ENCODE measurements at regions not wholly inside any gene's neighbourhood (a gene's known extent, or its start where the extent isn't known, plus 50 kb on each side); places are given as distances from the start of the nearest gene placed in this dataset.

- no peak overlapping the region for H3K4me2 ChIP-seq (ENCODE audit: low read length, poor library complexity, severe bottlenecking)
- H2BK120ac ChIP-seq (ENCODE audit: low read depth, low read length), result no peak overlapping the region
- no peak overlapping the region for H3K14ac ChIP-seq (ENCODE audit: low read length in 2 of 2)
- no peak overlapping the region for H2BK12ac ChIP-seq (ENCODE audit: low read length in 2 of 2)
- no peak overlapping the region for H3K9ac ChIP-seq (ENCODE audit: low read length)
- no peak overlapping the region for H3K23ac ChIP-seq (ENCODE audit: low read length in 2 of 2)
- H3K79me1 ChIP-seq (replicated peaks; ENCODE audit: low read length, poor library complexity, severe bottlenecking), result no peaks in the 10 kb centered on the region
- H2BK5ac ChIP-seq (ENCODE audit: low read depth, low read length, poor library complexity, severe bottlenecking), result no peak overlapping the region
- no peak overlapping the region for H3K4me3 ChIP-seq (ENCODE audit: insufficient read depth in 1 of 2, low read depth in 1 of 2, low read length in 2 of 2)
- H3K27me3 ChIP-seq (ENCODE audit: control insufficient read depth in 1 of 2, insufficient read depth in 1 of 2, low read length in 2 of 2), result no peaks in the 10 kb centered on the region
- H2AK5ac ChIP-seq (ENCODE audit: low read length, severe bottlenecking), result no peak overlapping the region
- H3K4me1 ChIP-seq (ENCODE audit: control insufficient read depth, insufficient read depth, low read depth, low read length), result no peaks in the 10 kb centered on the region
- H2BK15ac ChIP-seq (ENCODE audit: low read depth, poor library complexity, severe bottlenecking), result no peak overlapping the region
- DNase-seq, result no peak
- no CpG with 5 or more reads among the region's 2 CpGs for WGBS
- H3K27ac ChIP-seq (ENCODE audit: low read length, poor library complexity, severe bottlenecking), result no peak overlapping the region
- H3K36me3 ChIP-seq (ENCODE audit: control insufficient read depth in 1 of 2, insufficient read depth in 2 of 2, low read depth in 1 of 2, low read length in 2 of 2), result no peaks in the 10 kb centered on the region
- H3K9me3 ChIP-seq (ENCODE audit: control insufficient read depth, low read length), result no peaks in the 10 kb centered on the region
- no peak overlapping the region for H4K8ac ChIP-seq (ENCODE audit: low read length)
- no peak overlapping the region for H3K18ac ChIP-seq (ENCODE audit: low read depth in 1 of 2, low read length in 2 of 2)
- H2AFZ ChIP-seq (ENCODE audit: low read depth, low read length), result no peak overlapping the region
- H4K91ac ChIP-seq (ENCODE audit: low read length), result no peak overlapping the region
- no peak overlapping the region for H3K4ac ChIP-seq (ENCODE audit: low read depth in 1 of 2, low read length in 2 of 2)
Observed at GRCh38 chr4:32073542-32073941, 1353.4 kb downstream of the PCDH7 start.

- Histone ChIP-seq H2BK120ac (ENCODE audit: low read depth, low read length) (no peak overlapping the region), H4K8ac (ENCODE audit: low read length) (no peak overlapping the region), H3K4me3 (ENCODE audit: insufficient read depth in 1 of 2, low read depth in 1 of 2, low read length in 2 of 2) (no peak overlapping the region), H2BK12ac (ENCODE audit: low read length in 2 of 2) (no peak overlapping the region), H3K79me1 (replicated peaks; ENCODE audit: low read length, poor library complexity, severe bottlenecking) (no peaks in the 10 kb centered on the region), H3K14ac (ENCODE audit: low read length in 2 of 2) (no peak overlapping the region), H3K36me3 (ENCODE audit: control insufficient read depth in 1 of 2, insufficient read depth in 2 of 2, low read depth in 1 of 2, low read length in 2 of 2) (no peaks in the 10 kb centered on the region), H2AK5ac (ENCODE audit: low read length, severe bottlenecking) (no peak overlapping the region), H3K27ac (ENCODE audit: low read length, poor library complexity, severe bottlenecking) (no peak overlapping the region), H3K9me3 (ENCODE audit: control insufficient read depth, low read length) (peaks cover 11% of the 10 kb centered on the region), H2BK15ac (ENCODE audit: low read depth, poor library complexity, severe bottlenecking) (no peak overlapping the region), H3K27me3 (ENCODE audit: control insufficient read depth in 1 of 2, insufficient read depth in 1 of 2, low read length in 2 of 2) (no peaks in the 10 kb centered on the region), H3K9ac (ENCODE audit: low read length) (no peak overlapping the region), H4K91ac (ENCODE audit: low read length) (no peak overlapping the region), H3K23ac (ENCODE audit: low read length in 2 of 2) (no peak overlapping the region), H3K4ac (ENCODE audit: low read depth in 1 of 2, low read length in 2 of 2) (no peak overlapping the region), H3K18ac (ENCODE audit: low read depth in 1 of 2, low read length in 2 of 2) (no peak overlapping the region), H2BK5ac (ENCODE audit: low read depth, low read length, poor library complexity, severe bottlenecking) (no peak overlapping the region), H2AFZ (ENCODE audit: low read depth, low read length) (no peak overlapping the region), H3K4me2 (ENCODE audit: low read length, poor library complexity, severe bottlenecking) (no peak overlapping the region), H3K4me1 (ENCODE audit: control insufficient read depth, insufficient read depth, low read depth, low read length) (peaks cover 2% of the 10 kb centered on the region)
- no peak for DNase-seq
- WGBS, result 95% methylated on average over 2 of the region's 2 CpGs
Observed at GRCh38 chr4:32087211-32087610, 1367.0 kb downstream of the PCDH7 start.

GRCh38 chr4:32094987-32095386 lies 1374.8 kb downstream of the PCDH7 start:
- Histone ChIP-seq H2AFZ (ENCODE audit: low read depth, low read length) (no peak overlapping the region), H2BK12ac (ENCODE audit: low read length in 2 of 2) (no peak overlapping the region), H3K27ac (ENCODE audit: low read length, poor library complexity, severe bottlenecking) (no peak overlapping the region), H4K8ac (ENCODE audit: low read length) (no peak overlapping the region), H3K4me1 (ENCODE audit: control insufficient read depth, insufficient read depth, low read depth, low read length) (no peaks in the 10 kb centered on the region), H2BK120ac (ENCODE audit: low read depth, low read length) (no peak overlapping the region), H2BK15ac (ENCODE audit: low read depth, poor library complexity, severe bottlenecking) (no peak overlapping the region), H2AK5ac (ENCODE audit: low read length, severe bottlenecking) (no peak overlapping the region), H3K9ac (ENCODE audit: low read length) (no peak overlapping the region), H3K9me3 (ENCODE audit: control insufficient read depth, low read length) (peaks cover 3% of the 10 kb centered on the region), H3K4me2 (ENCODE audit: low read length, poor library complexity, severe bottlenecking) (no peak overlapping the region), H3K4ac (ENCODE audit: low read depth in 1 of 2, low read length in 2 of 2) (no peak overlapping the region), H3K36me3 (ENCODE audit: control insufficient read depth in 1 of 2, insufficient read depth in 2 of 2, low read depth in 1 of 2, low read length in 2 of 2) (no peaks in the 10 kb centered on the region), H4K91ac (ENCODE audit: low read length) (no peak overlapping the region), H3K23ac (ENCODE audit: low read length in 2 of 2) (no peak overlapping the region), H3K18ac (ENCODE audit: low read depth in 1 of 2, low read length in 2 of 2) (no peak overlapping the region), H2BK5ac (ENCODE audit: low read depth, low read length, poor library complexity, severe bottlenecking) (no peak overlapping the region), H3K27me3 (ENCODE audit: control insufficient read depth in 1 of 2, insufficient read depth in 1 of 2, low read length in 2 of 2) (no peaks in the 10 kb centered on the region), H3K79me1 (replicated peaks; ENCODE audit: low read length, poor library complexity, severe bottlenecking) (no peaks in the 10 kb centered on the region), H3K14ac (ENCODE audit: low read length in 2 of 2) (no peak overlapping the region), H3K4me3 (ENCODE audit: insufficient read depth in 1 of 2, low read depth in 1 of 2, low read length in 2 of 2) (no peak overlapping the region)
- no peak for DNase-seq
- whole genome bisulfite sequencing, result 97% methylated on average over 2 of the region's 2 CpGs

GRCh38 chr4:32102896-32103295 lies 1382.7 kb downstream of the PCDH7 start:
- no peak overlapping the region for H2BK5ac ChIP-seq (ENCODE audit: low read depth, low read length, poor library complexity, severe bottlenecking)
- H3K4me1 ChIP-seq (ENCODE audit: control insufficient read depth, insufficient read depth, low read depth, low read length), result no peaks in the 10 kb centered on the region
- H4K8ac ChIP-seq (ENCODE audit: low read length), result no peak overlapping the region
- no CpG with 5 or more reads among the region's 1 CpG for WGBS
- no peak overlapping the region for H2BK12ac ChIP-seq (ENCODE audit: low read length in 2 of 2)
- H3K23ac ChIP-seq (ENCODE audit: low read length in 2 of 2), result no peak overlapping the region
- no peak overlapping the region for H2BK15ac ChIP-seq (ENCODE audit: low read depth, poor library complexity, severe bottlenecking)
- DNase-seq, result no peak
- no peak overlapping the region for H3K4ac ChIP-seq (ENCODE audit: low read depth in 1 of 2, low read length in 2 of 2)
- no peak overlapping the region for H3K9ac ChIP-seq (ENCODE audit: low read length)
- H3K9me3 ChIP-seq (ENCODE audit: control insufficient read depth, low read length), result no peaks in the 10 kb centered on the region
- no peaks in the 10 kb centered on the region for H3K36me3 ChIP-seq (ENCODE audit: control insufficient read depth in 1 of 2, insufficient read depth in 2 of 2, low read depth in 1 of 2, low read length in 2 of 2)
- no peak overlapping the region for H2BK120ac ChIP-seq (ENCODE audit: low read depth, low read length)
- no peak overlapping the region for H2AFZ ChIP-seq (ENCODE audit: low read depth, low read length)
- H3K27me3 ChIP-seq (ENCODE audit: control insufficient read depth in 1 of 2, insufficient read depth in 1 of 2, low read length in 2 of 2), result no peaks in the 10 kb centered on the region
- no peak overlapping the region for H3K4me3 ChIP-seq (ENCODE audit: insufficient read depth in 1 of 2, low read depth in 1 of 2, low read length in 2 of 2)
- H3K14ac ChIP-seq (ENCODE audit: low read length in 2 of 2), result no peak overlapping the region
- H3K79me1 ChIP-seq (replicated peaks; ENCODE audit: low read length, poor library complexity, severe bottlenecking), result no peaks in the 10 kb centered on the region
- no peak overlapping the region for H4K91ac ChIP-seq (ENCODE audit: low read length)
- H3K4me2 ChIP-seq (ENCODE audit: low read length, poor library complexity, severe bottlenecking), result no peak overlapping the region
- no peak overlapping the region for H3K18ac ChIP-seq (ENCODE audit: low read depth in 1 of 2, low read length in 2 of 2)
- no peak overlapping the region for H3K27ac ChIP-seq (ENCODE audit: low read length, poor library complexity, severe bottlenecking)
- H2AK5ac ChIP-seq (ENCODE audit: low read length, severe bottlenecking), result no peak overlapping the region
